HCT116 (cell line): ENCODE measurements at regions not wholly inside any gene's neighbourhood (a gene's known extent, or its start where the extent isn't known, plus 50 kb on each side); places are given as distances from the start of the nearest gene placed in this dataset.

Experiments
- ATAC-seq: fragments of 200-7000 bp; cut with Tn5 transposase; 2 replicates; pipeline ENCODE4 v1.9.1; 2020; ENCODE audit warnings: mild to moderate bottlenecking, moderate library complexity
- BruUV-seq: library from RNA; stranded (reverse); fragments of 400-500 nt; replicated peaks from 2 replicates; lab custom pipeline; 2021; lab: Mats Ljungman, UMichigan
- CTCF ChIA-PET: fragments of 300-600 bp; sonication (Branson Sonifier 250); formaldehyde crosslinking; loops from one replicate; lab custom pipeline; 2021; ENCODE audit warnings: antibody characterized with exemption; lab: Charles Lee
- POLR2A ChIA-PET: fragments of 300-600, 350-600 bp; sonication (Branson Sonifier 250); formaldehyde crosslinking; loops from one replicate; lab custom pipeline; 2021; ENCODE audit warnings: antibody characterized with exemption; lab: Charles Lee
- RAD21 ChIA-PET, 2 experiments: fragments of 300-600 bp; sonication (Branson Sonifier 250); formaldehyde crosslinking; loops; one replicate each; lab custom pipeline; 2023; ENCODE audit warnings: low total read pairs in 2 of 2; ENCODE audit not compliant: uncharacterized antibody in 2 of 2, unreplicated experiment in 2 of 2, low non-redundant PET in 1 of 2; lab: Charles Lee
- DNase-seq: peaks from one replicate; pipeline ENCODE4 v3.0.0-alpha.2; 2010; ENCODE audit warnings: low read depth, low spot score
- H2AFZ ChIP-seq: fragments of 200-600 bp; shearing (Covaris generic), sonication (generic); 2 replicates; pipeline ENCODE4 v1.6.1; 2017; ENCODE audit warnings: low read depth, mixed run types, mixed read lengths, antibody characterized with exemption, low read length; ENCODE audit not compliant: poor library complexity, severe bottlenecking
- H3K27ac ChIP-seq: 2 replicates; pipeline ENCODE4 v1.5.1; 2012; ENCODE audit warnings: low read depth, low read length
- H3K27me3 ChIP-seq: fragments of 200-600 bp; sonication (generic); 2 replicates; pipeline ENCODE4 v1.6.1; 2016; ENCODE audit warnings: mixed run types, low read length, mixed read lengths; ENCODE audit not compliant: insufficient read depth
- H3K36me3 ChIP-seq, 2 experiments: fragments of 200-500 bp in 1 of 2; fragments of 200-600 bp in 1 of 2; sonication (Bioruptor generic) in 1 of 2; sonication (generic) in 1 of 2; 2 replicates each; pipeline versions ENCODE4 v1.5.1 to v1.6.1; 2014 to 2016; ENCODE audit warnings: low read length in 2 of 2, inconsistent platforms in 1 of 2, mixed read lengths in 1 of 2, mixed run types in 1 of 2; ENCODE audit not compliant: insufficient read depth in 2 of 2, control insufficient read depth in 1 of 2
- H3K4me1 ChIP-seq, 2 experiments: fragments of 200-600 bp in 1 of 2; sonication (generic) in 1 of 2; 2 replicates each; pipeline versions ENCODE4 v1.5.1 to v1.6.1; 2012 to 2017; ENCODE audit warnings: low read length in 2 of 2, inconsistent platforms in 1 of 2, mild to moderate bottlenecking in 1 of 2, mixed read lengths in 1 of 2, mixed run types in 1 of 2, moderate library complexity in 1 of 2; ENCODE audit not compliant: insufficient read depth in 2 of 2, control insufficient read depth in 1 of 2
- H3K4me2 ChIP-seq: fragments of 200-600 bp; sonication (generic); 2 replicates; pipeline ENCODE4 v1.6.1; 2017; ENCODE audit warnings: mixed run types, low read length, mixed read lengths
- H3K4me3 ChIP-seq, 2 experiments: fragments of 200-600 bp in 1 of 2; sonication (generic) in 1 of 2; replicated peaks in 1 of 2; 2 replicates each; pipeline ENCODE4 v1.5.1; 2011 to 2016; ENCODE audit warnings: low read length in 2 of 2, control low read depth in 1 of 2, low read depth in 1 of 2, mild to moderate bottlenecking in 1 of 2, mixed read lengths in 1 of 2, mixed run types in 1 of 2
- H3K79me2 ChIP-seq: fragments of 200-600 bp; sonication (generic); 2 replicates; pipeline ENCODE4 v1.6.1; 2017; ENCODE audit warnings: mild to moderate bottlenecking, mixed run types, low read length, moderate library complexity, mixed read lengths; ENCODE audit not compliant: insufficient read depth
- H3K9ac ChIP-seq: fragments of 200-600 bp; sonication (generic); 2 replicates; pipeline ENCODE4 v1.6.1; 2016; ENCODE audit warnings: low read length, mixed read lengths
- H3K9me2 ChIP-seq: fragments of 200-600 bp; sonication (generic), shearing (Covaris generic); 2 replicates; pipeline ENCODE4 v1.6.1; 2017; ENCODE audit warnings: mixed run types, mild to moderate bottlenecking, moderate library complexity; ENCODE audit not compliant: insufficient read depth
- H3K9me3 ChIP-seq, 2 experiments: fragments of 200-500 bp in 1 of 2; fragments of 200-600 bp in 1 of 2; sonication (Bioruptor generic) in 1 of 2; sonication (generic) in 1 of 2; 2 replicates each; pipeline ENCODE4 v1.6.1; 2014 to 2017; ENCODE audit warnings: low read length in 2 of 2, mixed read lengths in 2 of 2, inconsistent platforms in 1 of 2, low read depth in 1 of 2, mild to moderate bottlenecking in 1 of 2, mixed run types in 1 of 2, moderate library complexity in 1 of 2; ENCODE audit not compliant: control insufficient read depth in 1 of 2, insufficient read depth in 1 of 2
- H4K20me1 ChIP-seq: fragments of 200-600 bp; sonication (generic), shearing (Covaris generic); 2 replicates; pipeline ENCODE4 v1.6.1; 2017; ENCODE audit warnings: mixed run types, mild to moderate bottlenecking, moderate library complexity; ENCODE audit not compliant: insufficient read depth
- CBX3 ChIP-seq: IDR thresholded peaks from 2 replicates; pipeline ENCODE4 v1.6.1; 2012; ENCODE audit warnings: low read depth
- CEBPB ChIP-seq: IDR thresholded peaks from 2 replicates; pipeline ENCODE4 v1.6.1; 2012; ENCODE audit warnings: low read depth
- EGR1 ChIP-seq: IDR thresholded peaks from 2 replicates; pipeline ENCODE4 v1.6.1; 2012; ENCODE audit warnings: low read depth
- ELF1 ChIP-seq: IDR thresholded peaks from 2 replicates; pipeline ENCODE4 v1.6.1; 2012; ENCODE audit warnings: low read depth, borderline replicate concordance
- EZH2phosphoT487 ChIP-seq: fragments of 200-600 bp; IDR thresholded peaks from 2 replicates; pipeline ENCODE4 v1.6.1; 2018; ENCODE audit warnings: antibody characterized with exemption, borderline replicate concordance
- JUND ChIP-seq: IDR thresholded peaks from 2 replicates; pipeline ENCODE4 v1.6.1; 2012
- SIN3A ChIP-seq: IDR thresholded peaks from 2 replicates; pipeline ENCODE4 v1.6.1; 2012; ENCODE audit warnings: low read depth
- ZFX ChIP-seq: fragments of 450-650 bp; IDR thresholded peaks from 2 replicates; pipeline ENCODE4 v1.6.1; 2017
- intact Hi-C: fragments of 100-400 bp; cut with micrococcal nuclease; formaldehyde crosslinking; loops from 2 replicates; pipeline ENCODE4 v1.10.0; 2022
- TF ChIP-seq, protein P1 (sequence below): IDR thresholded peaks from 2 replicates; pipeline ENCODE4 v1.6.1; 2011; ENCODE audit warnings: mild to moderate bottlenecking, low read length, moderate library complexity; ENCODE audit not compliant: insufficient replicate concordance; ENCODE audit errors: extremely low read depth

DNA sequence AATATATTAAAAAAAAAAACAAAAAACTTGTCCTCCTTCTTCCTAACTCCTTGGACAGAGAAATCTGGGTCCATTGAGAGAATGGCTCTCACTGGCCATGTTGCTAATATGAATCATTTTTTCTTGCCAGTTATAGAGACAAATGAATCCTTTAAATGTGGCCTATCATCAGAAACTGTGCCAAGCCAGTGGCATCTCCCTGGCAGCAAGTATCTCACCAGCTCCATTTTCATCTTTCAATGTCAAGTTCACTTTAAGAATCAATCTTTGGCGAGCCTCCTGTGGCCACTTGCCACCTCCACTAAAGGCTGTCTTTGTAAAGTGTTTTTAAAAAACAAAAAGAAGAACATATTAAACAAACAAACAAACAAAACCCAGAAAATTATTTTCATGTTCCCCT is 202.5 kb downstream of the TUSC7 start:
- ChIA-PET CTCF (no interaction called here), POLR2A (no interaction called here), RAD21 (no interaction called here)
- BruUV-seq, result no TSS peak
- Histone ChIP-seq H3K27me3 (no peaks in the 10 kb centered on the region), H3K36me3 (no peaks in the 10 kb centered on the region), H3K9me3 (no peaks in the 10 kb centered on the region; a peak in 1 of 4 replicates), H3K4me1 (no peaks in the 10 kb centered on the region), H3K9ac (no peak overlapping the region), H4K20me1 (no peaks in the 10 kb centered on the region), H3K79me2 (no peaks in the 10 kb centered on the region), H2AFZ (no peak overlapping the region), H3K4me2 (no peak overlapping the region), H3K4me3 (no peak overlapping the region), H3K27ac (no peak overlapping the region), H3K9me2 (no peaks in the 10 kb centered on the region)
- DNase-seq (no peak), ATAC-seq (no peak)
- no peak for TF ChIP-seq CEBPB
- TF ChIP-seq JUND, result no peak
- TF ChIP-seq, protein P1, sequence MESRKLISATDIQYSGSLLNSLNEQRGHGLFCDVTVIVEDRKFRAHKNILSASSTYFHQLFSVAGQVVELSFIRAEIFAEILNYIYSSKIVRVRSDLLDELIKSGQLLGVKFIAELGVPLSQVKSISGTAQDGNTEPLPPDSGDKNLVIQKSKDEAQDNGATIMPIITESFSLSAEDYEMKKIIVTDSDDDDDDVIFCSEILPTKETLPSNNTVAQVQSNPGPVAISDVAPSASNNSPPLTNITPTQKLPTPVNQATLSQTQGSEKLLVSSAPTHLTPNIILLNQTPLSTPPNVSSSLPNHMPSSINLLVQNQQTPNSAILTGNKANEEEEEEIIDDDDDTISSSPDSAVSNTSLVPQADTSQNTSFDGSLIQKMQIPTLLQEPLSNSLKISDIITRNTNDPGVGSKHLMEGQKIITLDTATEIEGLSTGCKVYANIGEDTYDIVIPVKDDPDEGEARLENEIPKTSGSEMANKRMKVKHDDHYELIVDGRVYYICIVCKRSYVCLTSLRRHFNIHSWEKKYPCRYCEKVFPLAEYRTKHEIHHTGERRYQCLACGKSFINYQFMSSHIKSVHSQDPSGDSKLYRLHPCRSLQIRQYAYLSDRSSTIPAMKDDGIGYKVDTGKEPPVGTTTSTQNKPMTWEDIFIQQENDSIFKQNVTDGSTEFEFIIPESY, result no peak
- TF ChIP-seq CBX3, result no peak
- TF ChIP-seq ELF1, result no peak
- no peak for TF ChIP-seq ZFX
- no peak for TF ChIP-seq SIN3A
- intact Hi-C loops, result no loop called here

DNA sequence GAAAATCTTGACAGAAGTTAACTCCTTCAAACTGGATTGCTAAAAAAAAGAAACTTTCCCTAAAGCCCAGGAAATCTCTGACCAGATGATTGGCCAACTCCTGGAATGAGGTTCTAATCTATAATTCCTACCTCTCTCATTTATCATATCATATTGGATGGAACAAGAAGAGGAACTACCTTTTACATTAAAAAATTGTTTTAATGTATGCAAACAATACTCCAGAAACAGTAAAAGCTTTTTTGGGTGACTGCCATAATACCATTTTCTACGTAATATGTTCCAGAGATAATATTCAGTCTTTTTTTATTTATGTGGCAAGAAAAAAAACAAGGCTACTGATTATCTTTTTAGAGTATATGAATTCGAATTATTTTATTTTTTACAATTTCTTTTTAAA is 204.4 kb downstream of the TUSC7 start:
- POLR2A ChIA-PET, result no interaction called here
- intact Hi-C loops, result no loop called here
- Histone ChIP-seq H3K4me1 (no peaks in the 10 kb centered on the region), H3K27me3 (no peaks in the 10 kb centered on the region), H4K20me1 (no peaks in the 10 kb centered on the region), H3K9me3 (no peaks in the 10 kb centered on the region; a peak in 1 of 4 replicates), H3K27ac (no peak overlapping the region), H3K9me2 (no peaks in the 10 kb centered on the region), H3K4me3 (no peak overlapping the region), H2AFZ (no peak overlapping the region), H3K36me3 (no peaks in the 10 kb centered on the region), H3K9ac (no peak overlapping the region), H3K79me2 (no peaks in the 10 kb centered on the region), H3K4me2 (no peak overlapping the region)
- RAD21 ChIA-PET, result no interaction called here
- DNase-seq (no peak), ATAC-seq (no peak)
- CTCF ChIA-PET, result no interaction called here
- no peak for TF ChIP-seq EGR1
- no peak for TF ChIP-seq EZH2phosphoT487
- TF ChIP-seq SIN3A, result no peak
- no TSS peak for BruUV-seq
